H1 (cell line): ENCODE measurements at regions not wholly inside any gene's neighbourhood (a gene's known extent, or its start where the extent isn't known, plus 50 kb on each side); places are given as distances from the start of the nearest gene placed in this dataset.

Source experiments
- CTCF ChIA-PET: fragments of 300-600 bp; sonication (Branson Sonifier 250); formaldehyde crosslinking; loops from one replicate; lab custom pipeline; 2021; ENCODE audit not compliant: partially characterized antibody; lab: Charles Lee
- POLR2A ChIA-PET: fragments of 300-600 bp; sonication (Branson Sonifier 250); formaldehyde crosslinking; loops from one replicate; lab custom pipeline; 2021; ENCODE audit warnings: inconsistent platforms; ENCODE audit not compliant: partially characterized antibody; lab: Charles Lee
- DNase-seq, 2 experiments: peaks; one replicate each; pipeline versions ENCODE4 v3.0.0 to v3.0.0-alpha.2; 2010 to 2022; ENCODE audit warnings: low spot score in 2 of 2, low read depth in 1 of 2, mixed read lengths in 1 of 2
- FAIRE-seq: peaks from 2 replicates; lab custom pipeline; 2011; peaks lifted over from hg19 to GRCh38; lab: Jason Lieb, UNC
- H2AFZ ChIP-seq: 2 replicates; pipeline ENCODE4 v1.8.1; 2012; ENCODE audit warnings: low read length, inconsistent platforms
- H2AK5ac ChIP-seq: 2 replicates; pipeline ENCODE4 v1.6.1; 2013; ENCODE audit warnings: low read depth, low read length
- H2BK120ac ChIP-seq: replicated peaks from 2 replicates; pipeline ENCODE3; 2013; ENCODE audit warnings: low read depth, low read length, inconsistent platforms
- H2BK12ac ChIP-seq: 2 replicates; pipeline ENCODE4 v1.6.1; 2013; ENCODE audit warnings: low read depth, low read length
- H2BK15ac ChIP-seq: 2 replicates; pipeline ENCODE4 v1.6.1; 2013; ENCODE audit warnings: low read length
- H2BK20ac ChIP-seq: 2 replicates; pipeline ENCODE4 v1.6.1; 2013; ENCODE audit warnings: low read length
- H2BK5ac ChIP-seq: 2 replicates; pipeline ENCODE4 v1.6.1; 2013; ENCODE audit warnings: low read depth, low read length
- H3K14ac ChIP-seq: 2 replicates; pipeline ENCODE4 v1.6.1; 2013; ENCODE audit warnings: inconsistent platforms; ENCODE audit not compliant: insufficient read length
- H3K18ac ChIP-seq: 2 replicates; pipeline ENCODE4 v1.6.1; 2013; ENCODE audit warnings: low read length; ENCODE audit errors: extremely low read depth
- H3K23ac ChIP-seq: 2 replicates; pipeline ENCODE4 v1.6.1; 2013; ENCODE audit warnings: inconsistent platforms; ENCODE audit not compliant: insufficient read length
- H3K23me2 ChIP-seq: 2 replicates; pipeline ENCODE4 v1.6.1; 2013; ENCODE audit warnings: low read depth, low read length
- H3K27ac ChIP-seq: 2 replicates; pipeline ENCODE4 v1.6.1; 2011; ENCODE audit warnings: low read depth, low read length, inconsistent platforms
- H3K27me3 ChIP-seq, 4 experiments: replicated peaks in 1 of 4; 1 replicate in 1 of 4; 2 replicates in 3 of 4; pipeline versions ENCODE4 v1.6.1 to v1.8.1; 2011 to 2013; ENCODE audit warnings: low read length in 3 of 4, mild to moderate bottlenecking in 3 of 4, inconsistent platforms in 2 of 4, mixed read lengths in 2 of 4, moderate library complexity in 1 of 4; ENCODE audit not compliant: control insufficient read depth in 3 of 4, insufficient read depth in 3 of 4; ENCODE audit errors: extremely low read depth in 1 of 4
- H3K36me3 ChIP-seq, 4 experiments: 2 replicates each; pipeline versions ENCODE4 v1.6.1 to v1.8.1; 2011 to 2013; ENCODE audit warnings: mild to moderate bottlenecking in 4 of 4, low read length in 3 of 4, moderate library complexity in 2 of 4, control low read depth in 1 of 4, inconsistent platforms in 1 of 4; ENCODE audit not compliant: insufficient read depth in 4 of 4, control insufficient read depth in 2 of 4
- H3K4ac ChIP-seq: replicated peaks from 2 replicates; pipeline ENCODE3; 2013; ENCODE audit warnings: low read length, low read depth, mixed read lengths, inconsistent platforms; ENCODE audit not compliant: insufficient read length
- H3K4me1 ChIP-seq, 4 experiments: replicated peaks in 1 of 4; 1 replicate in 1 of 4; 2 replicates in 3 of 4; pipeline versions ENCODE4 v1.6.1 to v1.8.1; 2011 to 2013; ENCODE audit warnings: low read length in 3 of 4, inconsistent platforms in 2 of 4, mixed read lengths in 1 of 4; ENCODE audit not compliant: insufficient read depth in 4 of 4, control insufficient read depth in 3 of 4
- H3K4me2 ChIP-seq, 2 experiments: 2 replicates each; pipeline versions ENCODE4 v1.6.1 to v1.8.1; 2011 to 2013; ENCODE audit warnings: low read depth in 2 of 2, low read length in 2 of 2, control low read depth in 1 of 2, inconsistent platforms in 1 of 2, mild to moderate bottlenecking in 1 of 2; ENCODE audit not compliant: insufficient read depth in 1 of 2
- H3K4me3 ChIP-seq, 4 experiments: fragments of 200-600, 300-600 bp in 1 of 4; sonication (generic), shearing (Covaris generic), sonication (Bioruptor Twin) in 1 of 4; 2 replicates each; pipeline versions ENCODE4 v1.5.1 to v1.8.1; 2011 to 2016; ENCODE audit warnings: low read length in 4 of 4, low read depth in 3 of 4, control low read depth in 2 of 4, inconsistent platforms in 2 of 4, mild to moderate bottlenecking in 2 of 4, mixed read lengths in 1 of 4, moderate library complexity in 1 of 4; ENCODE audit not compliant: insufficient read depth in 2 of 4; ENCODE audit errors: extremely low read depth in 1 of 4
- H3K56ac ChIP-seq: replicated peaks from 2 replicates; pipeline ENCODE3; 2013; ENCODE audit warnings: low read depth, mild to moderate bottlenecking, mixed read lengths, low read length, inconsistent platforms; ENCODE audit not compliant: insufficient read length
- H3K79me1 ChIP-seq: 2 replicates; pipeline ENCODE4 v1.6.1; 2013; ENCODE audit warnings: low read depth, low read length, control low read depth
- H3K79me2 ChIP-seq, 2 experiments: 2 replicates each; pipeline versions ENCODE4 v1.6.1 to v1.8.1; 2012 to 2013; ENCODE audit warnings: low read length in 2 of 2, mild to moderate bottlenecking in 2 of 2, inconsistent platforms in 1 of 2; ENCODE audit not compliant: insufficient read depth in 2 of 2, control insufficient read depth in 1 of 2
- H3K9ac ChIP-seq, 4 experiments: replicated peaks in 1 of 4; 1 replicate in 1 of 4; 2 replicates in 3 of 4; pipeline versions ENCODE4 v1.6.1 to v1.8.1; 2011 to 2013; ENCODE audit warnings: low read depth in 3 of 4, low read length in 3 of 4, control low read depth in 2 of 4, mild to moderate bottlenecking in 2 of 4, moderate library complexity in 2 of 4, inconsistent platforms in 1 of 4; ENCODE audit errors: extremely low read depth in 1 of 4
- H3K9me3 ChIP-seq, 2 experiments: 2 replicates each; pipeline versions ENCODE4 v1.6.1 to v1.8.1; 2012 to 2013; ENCODE audit warnings: mild to moderate bottlenecking in 2 of 2, moderate library complexity in 2 of 2, control low read depth in 1 of 2, inconsistent platforms in 1 of 2, low read depth in 1 of 2, low read length in 1 of 2, mixed read lengths in 1 of 2; ENCODE audit not compliant: insufficient read depth in 2 of 2
- H4K20me1 ChIP-seq, 2 experiments: replicated peaks in 1 of 2; 2 replicates each; pipeline versions ENCODE3 to v1.8.1; 2011 to 2013; ENCODE audit warnings: inconsistent platforms in 2 of 2, low read length in 2 of 2, mild to moderate bottlenecking in 1 of 2; ENCODE audit not compliant: insufficient read depth in 2 of 2, control insufficient read depth in 1 of 2
- H4K5ac ChIP-seq: 2 replicates; pipeline ENCODE4 v1.6.1; 2013; ENCODE audit warnings: low read length, low read depth, mixed read lengths, inconsistent platforms; ENCODE audit not compliant: insufficient read length
- H4K8ac ChIP-seq: 2 replicates; pipeline ENCODE4 v1.8.0; 2013; ENCODE audit warnings: mild to moderate bottlenecking, moderate library complexity, low read length, inconsistent platforms; ENCODE audit not compliant: insufficient read depth; ENCODE audit errors: extremely low read depth
- H4K91ac ChIP-seq: replicated peaks from 2 replicates; pipeline ENCODE3; 2013; ENCODE audit warnings: low read length, mixed read lengths, inconsistent platforms; ENCODE audit not compliant: insufficient read length
- CEBPB ChIP-seq: IDR thresholded peaks from 2 replicates; pipeline ENCODE4 v1.6.1; 2012; ENCODE audit warnings: low read depth, low read length
- CTBP2 ChIP-seq: IDR thresholded peaks from 2 replicates; pipeline ENCODE4 v1.7.0; 2011; ENCODE audit warnings: borderline replicate concordance, mild to moderate bottlenecking, moderate library complexity, mixed read lengths, low read length; ENCODE audit not compliant: insufficient read depth, insufficient read length
- GTF2F1 ChIP-seq: IDR thresholded peaks from 2 replicates; pipeline ENCODE4 v1.6.1; 2012; ENCODE audit warnings: low read depth, low read length, improper control_type of control experiment, borderline replicate concordance
- HDAC2 ChIP-seq, 2 experiments: fragments of 300-600 bp in 1 of 2; sonication (generic) in 1 of 2; IDR thresholded peaks; 2 replicates each; pipeline ENCODE4 v1.6.1; 2011 to 2012; ENCODE audit warnings: low read depth in 2 of 2, low read length in 2 of 2, mild to moderate bottlenecking in 2 of 2, moderate library complexity in 2 of 2, borderline replicate concordance in 1 of 2, inconsistent platforms in 1 of 2
- JUN ChIP-seq: IDR thresholded peaks from 2 replicates; pipeline ENCODE4 v1.6.1; 2011; ENCODE audit warnings: low read depth, mild to moderate bottlenecking, improper control_type of control experiment, low read length
- KDM5A ChIP-seq: fragments of 200-600 bp; IDR thresholded peaks from 2 replicates; pipeline ENCODE4 v1.7.1; 2012; ENCODE audit warnings: mild to moderate bottlenecking, low read length, inconsistent platforms, mixed read lengths
- POU5F1 ChIP-seq: IDR thresholded peaks from 2 replicates; pipeline ENCODE4 v1.6.1; 2011; ENCODE audit warnings: low read depth, mild to moderate bottlenecking, low read length, moderate library complexity
- SIN3A ChIP-seq, 2 experiments: IDR thresholded peaks in 1 of 2; conservative IDR thresholded peaks in 1 of 2; 2 replicates each; pipeline ENCODE4 v1.6.1; 2011 to 2012; ENCODE audit warnings: low read length in 2 of 2, improper control_type of control experiment in 1 of 2, low read depth in 1 of 2, mild to moderate bottlenecking in 1 of 2
- SP4 ChIP-seq: IDR thresholded peaks from 2 replicates; pipeline ENCODE4 v1.6.1; 2012; ENCODE audit warnings: low read length, inconsistent platforms
- WGBS, 2 experiments: shearing (Covaris generic) in 1 of 2; methylation state at CpG; one replicate each; pipeline versions ENCODE4 v1.1.6 to v1.1.7; 2013 to 2015; ENCODE audit warnings: low lambda C conversion rate in 2 of 2, mixed read lengths in 2 of 2, inconsistent platforms in 1 of 2, low coverage in 1 of 2, missing lambda C conversion rate in 1 of 2; ENCODE audit not compliant: insufficient replicate concordance in 2 of 2, insufficient coverage in 1 of 2, insufficient read length in 1 of 2; ENCODE audit errors: extremely low coverage in 1 of 2, missing lambda C conversion rate in 1 of 2; 5-methylcytosine and 5-hydroxymethylcytosine counted together
- TF ChIP-seq, protein P1 (sequence below): IDR thresholded peaks from 2 replicates; pipeline ENCODE4 v1.6.1; 2012; ENCODE audit warnings: low read length, inconsistent platforms

DNA sequence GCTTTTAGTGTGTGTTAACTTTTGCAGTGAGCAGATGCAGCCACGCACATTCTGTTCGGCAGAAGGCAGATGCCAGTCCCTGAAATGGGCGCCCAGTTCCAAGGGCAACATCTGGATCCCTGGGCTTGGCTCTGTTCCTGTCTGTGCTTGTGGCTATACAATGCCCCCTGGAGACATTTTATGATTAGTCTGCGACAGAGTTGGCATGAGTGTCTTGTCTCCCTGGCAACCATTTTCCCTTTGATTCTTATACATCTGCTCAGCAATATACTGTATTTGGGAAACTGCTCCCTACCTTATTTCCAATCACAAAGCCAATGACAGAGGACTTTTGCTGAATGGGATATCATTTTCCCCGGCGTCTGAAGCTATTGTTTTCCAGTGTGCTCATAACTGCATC, 1629.5 kb upstream of the GOT2 start:
- no peak overlapping the region for H3K4me2 ChIP-seq
- H4K8ac ChIP-seq, result no peak overlapping the region
- no peaks in the 10 kb centered on the region for H3K79me2 ChIP-seq
- H4K5ac ChIP-seq, result no peak overlapping the region
- FAIRE-seq, result no peak
- H3K9me3 ChIP-seq, result peaks cover 0 to 3% of the 10 kb centered on the region in 2 experiments; a peak in 1 of 4 replicates
- no peak overlapping the region for H2AFZ ChIP-seq
- H2AK5ac ChIP-seq, result no peak overlapping the region
- H4K91ac ChIP-seq, result no peak overlapping the region
- H3K27ac ChIP-seq, result no peak overlapping the region
- H3K18ac ChIP-seq, result no peak overlapping the region
- CTCF ChIA-PET, result no interaction called here
- 97% methylated on average over 6 of the region's 6 CpGs; no CpG with 5 or more reads in 1 of the 2 experiments for WGBS, 2 experiments
- H3K36me3 ChIP-seq, result no peaks in the 10 kb centered on the region
- H3K14ac ChIP-seq, result no peak overlapping the region
- H3K23me2 ChIP-seq, result no peaks in the 10 kb centered on the region
- no peak overlapping the region for H2BK5ac ChIP-seq
- TF ChIP-seq CTBP2 (no peak), POU5F1 (no peak), KDM5A (no peak), SP4 (no peak), HDAC2 (IDR thresholded peaks at IDR 0.05; ENCODE audit: borderline replicate concordance in 1 of 2, low read depth in 2 of 2, low read length in 2 of 2) (no peak), CEBPB (no peak), JUN (no peak), SIN3A (conservative IDR thresholded peaks at IDR 0.05 in 1 of 2, IDR thresholded peaks at IDR 0.05 in 1 of 2; ENCODE audit: low read depth in 1 of 2, low read length in 2 of 2) (no peak), GTF2F1 (no peak)
- TF ChIP-seq, protein P1, sequence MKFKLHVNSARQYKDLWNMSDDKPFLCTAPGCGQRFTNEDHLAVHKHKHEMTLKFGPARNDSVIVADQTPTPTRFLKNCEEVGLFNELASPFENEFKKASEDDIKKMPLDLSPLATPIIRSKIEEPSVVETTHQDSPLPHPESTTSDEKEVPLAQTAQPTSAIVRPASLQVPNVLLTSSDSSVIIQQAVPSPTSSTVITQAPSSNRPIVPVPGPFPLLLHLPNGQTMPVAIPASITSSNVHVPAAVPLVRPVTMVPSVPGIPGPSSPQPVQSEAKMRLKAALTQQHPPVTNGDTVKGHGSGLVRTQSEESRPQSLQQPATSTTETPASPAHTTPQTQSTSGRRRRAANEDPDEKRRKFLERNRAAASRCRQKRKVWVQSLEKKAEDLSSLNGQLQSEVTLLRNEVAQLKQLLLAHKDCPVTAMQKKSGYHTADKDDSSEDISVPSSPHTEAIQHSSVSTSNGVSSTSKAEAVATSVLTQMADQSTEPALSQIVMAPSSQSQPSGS, result no peak
- TF ChIP-seq, all 59 proteins: peak for 0
- Histone ChIP-seq H3K9ac (no peak overlapping the region), H3K4me3 (no peak overlapping the region), H3K79me1 (no peaks in the 10 kb centered on the region), H3K27me3 (no peaks in the 10 kb centered on the region), H2BK12ac (no peak overlapping the region), H2BK20ac (no peak overlapping the region), H3K4me1 (no peaks in the 10 kb centered on the region), H2BK120ac (no peak overlapping the region), H3K56ac (no peak overlapping the region), H2BK15ac (no peak overlapping the region), H4K20me1 (no peaks in the 10 kb centered on the region), H3K4ac (no peak overlapping the region), H3K23ac (no peak overlapping the region)
- POLR2A ChIA-PET, result no interaction called here
- DNase-seq, result no peak
